ENCODE measurements at regions not wholly inside any gene's neighbourhood (a gene's known extent, or its start where the extent isn't known, plus 50 kb on each side); places are given as distances from the start of the nearest gene placed in this dataset.

GRCh38 chr14:66238969-66239368 lies 247.2 kb upstream of the CCDC196 start:
- TF ChIP-seq POLR2AphosphoS5 (IDR thresholded peaks at IDR 0.05) (no peak), CTCF (IDR thresholded peaks at IDR 0.05 in 8 of 11, conservative IDR thresholded peaks at IDR 0.05 in 3 of 11) (no peak), POLR2A (IDR thresholded peaks at IDR 0.05) (no peak)
